OCI-LY1 (cell line): ENCODE measurements at regions not wholly inside any gene's neighbourhood (a gene's known extent, or its start where the extent isn't known, plus 50 kb on each side); places are given as distances from the start of the nearest gene placed in this dataset.

Source experiments
- H2AFZ ChIP-seq: fragments of 200-600 bp; sonication (generic), shearing (Covaris generic); 2 replicates; pipeline ENCODE4 v1.6.0; 2014; ENCODE audit warnings: antibody characterized with exemption, mild to moderate bottlenecking, low read length
- H3F3A ChIP-seq: fragments of 200-600 bp; sonication (generic), shearing (Covaris generic); 2 replicates; pipeline ENCODE4 v1.6.0; 2014; ENCODE audit warnings: mild to moderate bottlenecking, antibody characterized with exemption, low read length, moderate library complexity; ENCODE audit not compliant: insufficient read depth
- H3K27ac ChIP-seq: fragments of 200-600 bp; sonication (generic); 2 replicates; pipeline ENCODE4 v1.5.1; 2014; ENCODE audit warnings: low read length, mixed run types, mild to moderate bottlenecking, low read depth; ENCODE audit not compliant: poor library complexity, severe bottlenecking
- H3K27me3 ChIP-seq: fragments of 200-600 bp; sonication (generic); 2 replicates; pipeline ENCODE4 v1.6.0; 2014; ENCODE audit warnings: antibody characterized with exemption, mild to moderate bottlenecking, low read length, moderate library complexity; ENCODE audit not compliant: insufficient read depth
- H3K36me3 ChIP-seq: fragments of 200-600 bp; sonication (generic); 2 replicates; pipeline ENCODE4 v1.6.1; 2014; ENCODE audit warnings: mild to moderate bottlenecking, antibody characterized with exemption, low read length, moderate library complexity, mixed read lengths; ENCODE audit not compliant: insufficient read depth
- H3K4me1 ChIP-seq: fragments of 200-600 bp; sonication (generic); 2 replicates; pipeline ENCODE4 v1.5.1; 2014; ENCODE audit warnings: mild to moderate bottlenecking, low read length, moderate library complexity; ENCODE audit not compliant: insufficient read depth, severe bottlenecking
- H3K4me2 ChIP-seq: fragments of 200-600 bp; sonication (generic), shearing (Covaris generic); 2 replicates; pipeline ENCODE4 v1.6.1; 2014; ENCODE audit warnings: low read length
- H3K4me3 ChIP-seq: fragments of 200-600 bp; sonication (generic); 2 replicates; pipeline ENCODE4 v1.5.1; 2014; ENCODE audit warnings: low read length, low read depth, mild to moderate bottlenecking, mixed read lengths; ENCODE audit not compliant: poor library complexity, severe bottlenecking
- H3K79me2 ChIP-seq: fragments of 200-600 bp; shearing (Covaris generic); 2 replicates; pipeline ENCODE4 v1.6.1; 2016; ENCODE audit warnings: mixed run types, low read length, mixed read lengths; ENCODE audit not compliant: insufficient read depth
- H3K9ac ChIP-seq: fragments of 200-600 bp; sonication (generic), shearing (Covaris generic); 2 replicates; pipeline ENCODE4 v1.6.1; 2014; ENCODE audit warnings: mild to moderate bottlenecking, low read length, mixed read lengths
- H3K9me2 ChIP-seq: fragments of 200-600 bp; sonication (generic), shearing (Covaris generic); 2 replicates; pipeline ENCODE4 v1.6.1; 2014; ENCODE audit warnings: low read depth, mild to moderate bottlenecking, low read length, mixed read lengths
- H3K9me3 ChIP-seq: fragments of 200-600 bp; shearing (Covaris generic); 2 replicates; pipeline ENCODE4 v1.6.1; 2014; ENCODE audit warnings: low read length, mixed read lengths
- H4K20me1 ChIP-seq: fragments of 200-600 bp; sonication (generic), shearing (Covaris generic); 2 replicates; pipeline ENCODE4 v1.6.0; 2016; ENCODE audit warnings: mild to moderate bottlenecking, low read length; ENCODE audit not compliant: insufficient read depth
- EZH2 ChIP-seq: fragments of 200-600 bp; sonication (generic), shearing (Covaris generic); IDR thresholded peaks from 2 replicates; pipeline ENCODE4 v1.8.0; 2017; ENCODE audit warnings: borderline replicate concordance, mixed run types, mild to moderate bottlenecking, antibody characterized with exemption, low read length, moderate library complexity, mixed read lengths
- TF ChIP-seq, protein P1 (sequence below): fragments of 200-600 bp; sonication (generic), shearing (Covaris generic); IDR thresholded peaks from 2 replicates; pipeline ENCODE4 v1.5.1; 2017; ENCODE audit warnings: mild to moderate bottlenecking, antibody characterized with exemption, low read length, moderate library complexity, mixed read lengths

DNA sequence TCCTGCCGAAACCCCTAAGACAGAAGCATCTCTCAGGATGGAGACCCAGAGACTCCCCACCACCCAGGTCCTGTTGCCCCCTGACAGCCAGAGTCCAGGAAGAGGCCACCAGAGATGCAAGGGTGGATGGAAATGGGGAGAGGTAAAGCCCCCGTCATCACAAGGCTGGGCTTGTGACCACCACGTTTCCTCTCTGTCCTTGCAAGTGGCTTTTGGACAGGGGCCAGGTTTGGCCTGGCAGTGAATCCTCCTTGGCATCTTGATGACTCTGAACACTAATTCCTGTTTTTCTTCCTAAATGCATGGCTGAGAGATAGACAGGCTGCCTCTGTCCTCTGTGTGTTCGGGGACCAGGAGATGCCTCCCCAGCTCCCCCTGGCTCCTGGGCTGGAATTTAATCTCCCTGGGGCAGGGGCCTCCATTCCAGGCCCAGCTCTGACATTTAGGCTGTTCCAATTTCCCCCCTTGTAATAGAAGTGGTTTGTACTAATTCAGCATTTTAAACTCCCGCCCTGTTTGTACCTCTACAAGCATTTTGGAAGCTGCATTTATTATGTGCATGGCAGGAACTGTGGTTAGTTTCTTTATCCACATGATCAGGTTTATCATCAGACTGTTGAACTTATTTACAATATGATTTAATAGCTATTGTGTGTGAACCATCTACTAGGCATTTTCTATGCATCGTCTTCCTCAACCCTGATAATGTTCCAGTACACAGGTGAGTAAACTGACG lies 116.1 kb upstream of the IRX6 start:
- H3F3A ChIP-seq = no peaks in the 10 kb centered on the region
- no peaks in the 10 kb centered on the region for H3K9me2 ChIP-seq
- H2AFZ ChIP-seq = no peak overlapping the region
- H4K20me1 ChIP-seq = no peaks in the 10 kb centered on the region
- no peak for TF ChIP-seq EZH2
- TF ChIP-seq, protein P1, sequence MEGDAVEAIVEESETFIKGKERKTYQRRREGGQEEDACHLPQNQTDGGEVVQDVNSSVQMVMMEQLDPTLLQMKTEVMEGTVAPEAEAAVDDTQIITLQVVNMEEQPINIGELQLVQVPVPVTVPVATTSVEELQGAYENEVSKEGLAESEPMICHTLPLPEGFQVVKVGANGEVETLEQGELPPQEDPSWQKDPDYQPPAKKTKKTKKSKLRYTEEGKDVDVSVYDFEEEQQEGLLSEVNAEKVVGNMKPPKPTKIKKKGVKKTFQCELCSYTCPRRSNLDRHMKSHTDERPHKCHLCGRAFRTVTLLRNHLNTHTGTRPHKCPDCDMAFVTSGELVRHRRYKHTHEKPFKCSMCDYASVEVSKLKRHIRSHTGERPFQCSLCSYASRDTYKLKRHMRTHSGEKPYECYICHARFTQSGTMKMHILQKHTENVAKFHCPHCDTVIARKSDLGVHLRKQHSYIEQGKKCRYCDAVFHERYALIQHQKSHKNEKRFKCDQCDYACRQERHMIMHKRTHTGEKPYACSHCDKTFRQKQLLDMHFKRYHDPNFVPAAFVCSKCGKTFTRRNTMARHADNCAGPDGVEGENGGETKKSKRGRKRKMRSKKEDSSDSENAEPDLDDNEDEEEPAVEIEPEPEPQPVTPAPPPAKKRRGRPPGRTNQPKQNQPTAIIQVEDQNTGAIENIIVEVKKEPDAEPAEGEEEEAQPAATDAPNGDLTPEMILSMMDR = no peak
- H3K9me3 ChIP-seq = no peaks in the 10 kb centered on the region
- H3K4me2 ChIP-seq = no peak overlapping the region
- H3K4me3 ChIP-seq = no peak overlapping the region
- H3K4me1 ChIP-seq = no peaks in the 10 kb centered on the region
- no peaks in the 10 kb centered on the region for H3K27me3 ChIP-seq
- H3K9ac ChIP-seq = no peak overlapping the region
- H3K79me2 ChIP-seq = no peaks in the 10 kb centered on the region
- H3K27ac ChIP-seq = no peak overlapping the region
- no peaks in the 10 kb centered on the region for H3K36me3 ChIP-seq

GRCh38 chr16:55209626-55210025 lies 114.4 kb upstream of the IRX6 start:
- Histone ChIP-seq H3K9me2 (no peaks in the 10 kb centered on the region), H3F3A (no peaks in the 10 kb centered on the region), H2AFZ (no peak overlapping the region), H3K4me2 (no peak overlapping the region), H3K9me3 (no peaks in the 10 kb centered on the region), H3K4me3 (no peak overlapping the region), H3K36me3 (no peaks in the 10 kb centered on the region), H3K9ac (no peak overlapping the region), H3K79me2 (no peaks in the 10 kb centered on the region), H3K4me1 (no peaks in the 10 kb centered on the region), H3K27me3 (no peaks in the 10 kb centered on the region), H3K27ac (no peak overlapping the region), H4K20me1 (no peaks in the 10 kb centered on the region)
- no peak for TF ChIP-seq EZH2
- TF ChIP-seq, protein P1 = no peak

DNA sequence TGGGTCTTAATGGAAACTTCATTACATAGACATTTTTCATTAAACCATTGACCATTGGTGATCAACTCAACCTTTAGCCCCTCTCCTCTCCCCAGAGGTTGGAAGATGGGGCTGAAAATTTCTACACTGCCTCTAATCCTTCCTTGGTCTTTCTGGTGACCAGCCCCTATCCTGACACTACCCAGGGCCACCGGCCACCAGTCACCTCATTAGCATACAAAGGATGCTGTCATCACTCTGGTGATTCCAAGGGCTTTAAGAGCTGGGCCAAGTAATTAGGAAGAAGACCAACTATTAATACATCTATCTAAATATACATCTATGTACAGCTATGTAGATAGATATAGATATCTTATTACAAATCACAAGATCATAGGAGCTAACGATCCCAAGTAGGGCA lies 111.2 kb upstream of the IRX6 start:
- Histone ChIP-seq H3K9me3 (no peaks in the 10 kb centered on the region), H3K79me2 (no peaks in the 10 kb centered on the region), H3K9me2 (no peaks in the 10 kb centered on the region), H3F3A (no peaks in the 10 kb centered on the region), H2AFZ (no peak overlapping the region), H3K36me3 (no peaks in the 10 kb centered on the region), H3K27me3 (no peaks in the 10 kb centered on the region), H3K4me1 (no peaks in the 10 kb centered on the region), H3K9ac (no peak overlapping the region), H4K20me1 (no peaks in the 10 kb centered on the region), H3K27ac (no peak overlapping the region), H3K4me2 (no peak overlapping the region), H3K4me3 (no peak overlapping the region)
- no peak for TF ChIP-seq EZH2
- TF ChIP-seq, protein P1 = no peak
